Dermis microvascular lymphatic vessel endothelial cell (primary cell): ENCODE measurements at regions not wholly inside any gene's neighbourhood (a gene's known extent, or its start where the extent isn't known, plus 50 kb on each side); places are given as distances from the start of the nearest gene placed in this dataset.

Source experiments
- DNase-seq, 2 donors: peaks; one replicate each; pipeline versions ENCODE4 v3.0.0 to v3.0.0-alpha.2; 2010; ENCODE audit warnings: low read depth in 2 of 2

- DNase-seq, result no peak
These were observed 135.4 kb downstream of the NCOR2 start for GRCh38 chr12:124431971-124432370.

DNA sequence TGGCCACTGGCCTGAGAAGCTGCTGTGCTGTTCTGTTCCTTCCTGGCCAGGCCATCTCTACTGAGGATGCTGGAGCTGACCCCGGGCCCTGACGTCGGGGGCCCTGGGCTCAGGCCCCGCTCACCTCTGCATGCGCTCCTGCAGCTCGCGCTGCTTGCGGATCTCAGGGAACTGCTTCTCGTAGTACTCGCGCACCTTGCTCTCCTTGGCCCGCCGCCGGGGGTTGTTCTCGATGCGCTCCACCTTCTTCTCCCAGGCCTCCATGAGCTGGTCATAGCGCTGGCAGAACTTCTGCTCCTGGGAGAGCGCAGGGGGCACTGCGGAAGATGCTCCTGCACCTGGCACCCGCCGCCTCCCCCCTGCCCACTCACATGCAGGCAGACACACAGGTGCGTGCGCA is 135.6 kb downstream of the RFLNA start:
- no peak for DNase-seq

- DNase-seq, result no peak
These were observed 134.6 kb downstream of the RFLNA start for GRCh38 chr12:124429535-124429934.

- no peak for DNase-seq
These were observed 133.9 kb downstream of the RFLNA start for GRCh38 chr12:124428792-124429281.

DNA sequence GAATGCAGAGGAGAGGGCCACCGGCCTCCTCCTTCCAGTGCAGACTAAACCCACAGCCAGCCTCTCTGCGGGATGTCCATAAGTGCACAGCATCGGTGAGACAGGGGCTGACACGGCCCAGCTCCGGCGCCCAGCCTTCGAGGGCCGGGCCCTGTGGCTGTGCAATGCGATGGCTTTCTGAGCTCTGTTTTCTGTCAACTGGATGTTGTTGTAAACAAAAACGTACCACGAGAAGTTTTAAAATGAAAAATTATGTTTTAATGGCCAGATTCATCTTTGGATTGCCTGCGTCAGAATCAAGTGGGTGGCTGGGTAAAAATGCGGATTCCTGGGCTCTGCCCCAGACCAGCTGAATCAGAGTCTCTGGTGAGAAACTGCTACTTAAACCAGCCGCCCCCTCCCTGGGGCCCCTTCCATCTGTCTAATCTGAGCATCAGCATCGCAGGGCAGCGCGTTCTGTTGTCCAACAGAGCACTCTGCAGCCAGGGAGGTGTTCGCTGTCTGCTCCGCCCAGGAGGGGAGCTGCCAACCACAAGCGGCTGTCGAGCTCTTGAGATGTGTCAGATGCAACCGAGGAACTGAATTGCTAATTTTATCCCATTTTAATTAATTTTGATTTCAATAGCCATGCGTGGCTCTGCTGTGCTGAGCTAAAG is 133.4 kb downstream of the RFLNA start:
- DNase-seq, result no peak

DNA sequence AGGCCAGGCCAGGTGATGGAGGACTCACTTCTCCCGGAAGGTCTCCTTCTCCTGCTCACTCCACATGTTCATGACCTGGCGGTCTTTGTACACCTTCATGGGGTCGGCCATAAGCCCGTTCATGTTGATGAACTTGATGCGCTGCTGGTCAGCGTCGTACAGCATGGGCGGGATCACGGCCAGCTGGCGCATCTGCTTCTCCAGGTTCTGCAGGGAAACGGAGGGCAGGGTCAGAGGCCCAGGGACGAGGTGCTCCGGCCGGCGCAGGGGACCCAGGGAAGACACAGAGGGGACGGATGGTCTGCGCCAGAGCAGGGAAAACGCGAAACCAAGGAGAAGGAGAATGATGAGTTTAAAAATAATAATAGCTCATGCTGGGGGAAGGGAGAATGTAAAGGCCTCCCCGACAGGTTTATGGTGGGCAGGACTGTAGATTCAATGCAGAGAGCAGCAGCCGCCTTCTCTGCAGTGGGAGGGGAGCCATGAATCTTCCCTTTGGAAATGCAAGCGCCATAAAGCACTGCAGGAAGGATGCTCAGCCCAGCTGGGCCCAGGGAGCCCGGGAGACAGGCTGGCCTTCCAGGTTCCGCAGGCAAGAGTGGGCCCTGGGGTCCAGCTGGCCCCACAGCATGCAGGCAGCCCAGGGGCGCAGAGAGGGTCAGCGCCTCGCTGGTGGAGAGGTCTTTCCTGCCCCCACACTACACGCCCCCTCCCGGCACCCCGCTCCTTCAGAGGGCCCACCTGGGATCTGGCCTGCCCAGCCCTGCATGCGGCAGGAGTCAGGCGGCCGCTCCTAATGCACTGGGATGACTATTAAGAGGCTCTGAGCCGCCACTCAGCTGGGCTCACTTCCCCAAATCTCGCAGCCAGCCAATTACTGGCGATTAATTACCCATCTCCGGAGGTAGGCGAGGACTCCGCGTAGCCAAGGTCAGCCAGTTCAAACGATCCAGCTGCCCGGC is 132.0 kb downstream of the RFLNA start:
- DNase-seq, result no peak

GRCh38 chr12:124425667-124426066 is 130.8 kb downstream of the RFLNA start:
- DNase-seq, result no peak

DNA sequence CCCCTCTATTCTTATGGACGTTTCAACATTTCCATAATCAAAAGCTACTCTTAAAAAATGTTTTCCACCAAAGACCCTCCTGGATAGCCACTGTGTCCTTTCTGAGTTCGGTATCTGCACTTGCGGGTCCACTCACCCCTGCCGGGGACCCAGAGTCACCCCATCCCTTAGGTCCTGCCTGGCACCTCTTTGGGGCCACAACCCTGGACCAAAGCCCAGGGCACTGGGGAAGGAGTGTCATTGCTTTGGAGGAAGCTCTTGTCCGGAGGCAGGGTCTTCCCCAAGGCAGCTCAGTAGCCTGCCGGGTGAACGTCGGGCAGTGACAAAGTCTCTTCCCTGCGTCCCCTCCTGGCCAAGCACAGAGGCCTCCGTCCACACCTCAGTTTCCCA is 129.6 kb downstream of the RFLNA start:
- DNase-seq, result no peak

DNA sequence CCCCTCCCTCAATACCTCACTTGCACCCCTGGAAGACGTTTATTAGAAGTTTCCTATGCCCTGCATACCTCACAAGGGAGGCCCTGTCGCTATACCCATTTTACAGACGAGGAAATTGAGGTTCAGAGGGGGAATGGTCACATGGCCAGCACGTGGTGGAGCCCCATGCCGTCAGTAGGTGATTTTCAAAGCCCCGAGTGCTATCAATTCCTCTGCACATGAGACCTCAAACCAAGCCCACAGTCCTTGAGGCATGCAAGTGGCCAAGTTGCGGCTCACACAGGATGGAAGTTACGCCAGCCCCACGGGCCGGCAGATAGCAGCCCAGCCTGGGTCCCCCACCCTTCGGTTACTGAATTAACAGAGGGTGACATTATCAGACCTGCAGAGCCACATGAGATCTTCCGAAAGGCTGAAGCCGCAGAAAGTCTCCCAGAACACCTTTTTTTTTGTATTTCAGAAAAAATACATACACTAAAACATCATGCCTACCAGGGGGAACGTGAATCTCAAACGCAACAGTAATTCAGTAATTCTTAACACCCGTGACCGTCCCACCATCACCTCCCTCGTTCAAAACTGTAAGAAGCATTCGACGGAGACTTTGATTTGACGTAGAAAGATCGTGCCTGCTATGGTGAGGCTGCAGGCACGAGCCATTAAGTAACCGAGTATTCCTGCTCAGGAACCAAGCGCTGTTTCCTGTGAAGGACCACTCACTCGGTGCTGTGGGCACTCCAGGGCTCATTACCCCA is 129.0 kb downstream of the RFLNA start:
- DNase-seq, result no peak

DNA sequence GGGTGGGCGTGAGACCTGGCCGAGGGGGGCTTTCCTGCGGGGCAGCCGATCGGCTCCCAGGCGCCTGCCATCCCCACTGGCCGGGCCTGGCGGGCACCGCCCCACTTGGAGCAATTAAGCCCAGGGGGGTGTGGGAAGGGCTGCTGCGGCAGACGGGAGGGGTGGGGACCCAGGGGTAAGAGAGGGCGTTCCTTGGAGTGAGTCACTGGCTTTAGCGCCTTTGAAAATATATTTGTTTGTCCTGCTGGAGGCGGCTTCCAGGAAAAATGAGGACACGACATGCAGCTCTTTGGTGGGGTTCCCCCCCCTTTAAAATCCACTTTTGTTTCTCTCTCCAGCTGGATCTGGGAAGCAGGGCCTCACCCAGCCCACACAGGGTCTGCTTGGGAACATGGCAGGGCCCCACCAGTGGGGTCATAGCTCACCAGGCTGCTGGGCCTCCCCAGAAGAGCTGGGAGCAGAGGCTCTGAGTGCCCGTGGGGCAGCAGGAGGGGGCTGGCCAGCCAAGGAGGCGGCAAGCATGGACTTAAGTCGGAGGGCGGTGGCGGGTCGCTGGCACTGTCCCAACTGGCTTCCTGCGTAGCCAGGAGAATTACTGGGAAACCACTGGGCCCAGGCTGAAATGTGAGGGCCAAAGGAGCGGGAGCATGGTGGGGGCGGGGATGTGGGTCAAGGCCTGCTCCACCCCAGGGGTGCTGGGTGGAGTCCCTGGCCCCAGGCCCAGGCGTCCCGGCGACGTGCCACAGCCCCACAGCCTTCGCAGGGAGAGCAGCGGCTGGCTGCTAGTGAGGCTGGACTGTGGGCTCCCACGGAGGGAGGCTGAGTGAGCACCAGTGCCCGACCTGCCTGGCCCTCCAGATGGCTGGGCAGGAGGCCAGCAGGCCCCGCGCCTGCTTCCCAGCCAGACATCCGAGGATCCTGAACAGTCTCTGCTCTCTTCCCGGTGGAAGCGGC is 128.0 kb downstream of the RFLNA start:
- DNase-seq, result peak; percentile 37 to 91

DNA sequence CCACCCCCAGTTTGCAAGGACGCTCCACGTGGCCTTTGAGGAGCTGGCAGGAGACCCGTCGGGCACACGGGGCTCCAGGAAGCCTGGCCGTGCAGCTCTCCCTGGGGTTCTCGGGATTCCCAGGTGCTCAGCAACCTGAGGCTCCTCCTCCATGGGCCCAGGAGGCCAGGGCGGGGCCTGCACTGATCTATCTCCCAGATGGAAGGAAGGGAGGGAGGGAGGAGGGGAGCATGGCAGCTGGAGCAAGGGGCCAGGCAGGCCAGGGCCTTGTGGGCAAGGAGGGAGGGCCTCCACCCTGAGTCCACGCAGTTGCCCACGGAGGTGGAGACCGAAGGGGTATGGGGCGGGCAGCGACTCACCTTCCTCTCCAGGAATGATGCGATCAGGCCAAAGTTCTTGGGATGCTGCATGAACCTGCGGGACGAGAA is 127.3 kb downstream of the RFLNA start:
- no peak for DNase-seq

- no peak for DNase-seq
These were observed 126.2 kb downstream of the RFLNA start for GRCh38 chr12:124420996-124421674.

DNA sequence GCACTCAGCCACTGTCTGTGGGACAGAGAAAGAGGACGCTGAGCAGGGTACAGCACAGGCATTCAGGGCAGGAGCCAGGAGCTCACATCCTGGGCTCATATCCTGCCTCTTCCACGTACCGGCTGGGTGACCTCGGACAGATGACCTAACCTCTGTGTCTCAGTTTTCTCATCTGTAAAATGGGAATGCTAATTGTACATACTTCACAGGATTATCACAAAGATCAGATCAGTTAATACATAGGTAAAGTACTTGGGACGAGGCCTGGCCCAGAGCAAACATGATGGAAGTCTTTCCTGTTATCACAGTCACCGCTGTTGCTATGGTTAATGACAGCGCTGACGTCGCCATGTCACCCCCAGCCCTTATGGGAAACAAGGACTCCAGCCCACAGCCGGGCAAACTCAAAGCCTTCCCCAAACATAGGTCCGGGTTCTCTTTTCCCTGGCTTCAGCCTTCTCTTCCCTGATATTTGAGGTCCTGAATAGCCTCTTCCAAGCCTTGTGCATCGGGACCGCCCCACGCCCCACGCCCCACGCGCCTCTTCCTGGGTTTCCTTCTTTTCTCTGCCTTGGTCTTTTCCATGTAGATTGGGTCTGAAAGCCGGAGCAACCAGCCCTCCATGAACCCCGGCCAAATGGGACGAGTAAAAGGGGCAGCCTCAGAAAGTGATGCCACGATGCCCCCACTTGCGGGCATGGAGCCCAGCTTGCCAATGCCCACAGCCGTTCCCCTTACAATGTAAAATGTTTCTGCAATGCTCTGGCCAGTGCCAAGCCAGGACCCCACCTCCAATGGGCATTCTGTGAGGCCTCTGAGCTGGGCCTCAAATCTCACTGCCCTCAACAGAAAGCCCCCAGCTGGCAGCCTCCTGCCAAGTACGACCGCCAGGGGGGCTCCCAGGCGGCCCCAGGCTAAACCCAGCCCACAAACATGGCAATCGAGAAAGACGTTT is 125.4 kb downstream of the RFLNA start:
- no peak for DNase-seq

DNA sequence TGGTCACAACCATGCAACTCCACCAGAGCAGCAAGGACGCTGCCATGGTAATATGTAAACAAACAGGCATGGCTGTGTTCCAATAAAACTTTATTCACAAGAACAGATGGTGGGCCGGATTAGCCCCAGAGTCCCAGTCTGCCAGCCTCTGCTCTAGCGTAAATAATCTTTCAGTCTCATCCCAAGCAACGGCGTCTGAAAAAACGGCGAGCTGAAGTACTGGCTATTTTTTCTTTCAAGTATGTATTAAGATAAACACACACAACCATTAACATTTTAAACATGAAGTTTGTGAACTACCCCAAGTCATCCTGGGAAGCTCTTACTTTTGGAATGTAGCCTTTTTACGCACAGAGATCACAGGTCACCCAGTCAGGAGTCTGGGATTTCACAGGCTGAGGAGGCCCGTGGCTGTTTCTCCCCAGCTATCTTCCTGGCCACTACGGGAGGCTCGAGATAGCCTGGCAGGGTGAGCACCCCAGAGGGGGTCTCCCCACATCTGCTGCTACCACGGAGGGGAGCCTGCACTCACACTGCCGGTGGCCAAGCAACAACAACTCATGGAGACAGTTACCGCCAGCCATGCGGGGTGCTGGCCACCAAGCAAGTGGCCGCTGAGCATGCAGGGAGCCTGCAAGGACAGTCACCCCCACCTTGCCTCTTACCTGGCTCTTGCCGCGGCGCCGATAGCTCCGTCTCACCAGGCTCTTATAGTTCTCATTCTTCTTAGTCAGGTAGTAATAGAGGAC is 124.6 kb downstream of the RFLNA start:
- DNase-seq, result no peak

DNA sequence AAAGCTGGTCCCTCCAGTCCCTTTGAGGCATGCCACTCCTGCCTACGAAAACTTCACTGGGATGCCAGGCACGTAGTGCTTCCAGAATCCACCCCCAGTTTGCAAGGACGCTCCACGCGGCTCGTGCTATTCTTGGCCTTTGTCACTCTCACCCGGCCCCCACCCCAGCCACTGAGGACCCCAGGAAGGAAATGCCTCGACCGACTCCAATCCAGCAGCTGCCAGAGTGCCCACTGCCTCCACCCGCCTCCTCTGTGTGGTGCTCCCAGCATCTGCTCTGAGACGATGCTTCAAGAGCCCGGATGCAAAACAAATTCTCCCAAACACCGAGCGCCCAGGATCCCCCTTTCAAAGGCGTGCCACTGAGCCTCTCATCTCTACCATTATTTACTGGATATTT is 123.9 kb downstream of the RFLNA start:
- no peak for DNase-seq

- DNase-seq, result no peak
These were observed 123.3 kb downstream of the RFLNA start for GRCh38 chr12:124418156-124418555.

- peak in 1 of 2 donors; percentile 29 for DNase-seq
These were observed 121.9 kb downstream of the RFLNA start for GRCh38 chr12:124416516-124417395.
